OCI-LY1 (cell line): ENCODE measurements at regions not wholly inside any gene's neighbourhood (a gene's known extent, or its start where the extent isn't known, plus 50 kb on each side); places are given as distances from the start of the nearest gene placed in this dataset.

Source experiments
- H2AFZ ChIP-seq: fragments of 200-600 bp; sonication (generic), shearing (Covaris generic); 2 replicates; pipeline ENCODE4 v1.6.0; 2014; ENCODE audit warnings: antibody characterized with exemption, mild to moderate bottlenecking, low read length
- H3F3A ChIP-seq: fragments of 200-600 bp; sonication (generic), shearing (Covaris generic); 2 replicates; pipeline ENCODE4 v1.6.0; 2014; ENCODE audit warnings: mild to moderate bottlenecking, antibody characterized with exemption, low read length, moderate library complexity; ENCODE audit not compliant: insufficient read depth
- H3K27ac ChIP-seq: fragments of 200-600 bp; sonication (generic); 2 replicates; pipeline ENCODE4 v1.5.1; 2014; ENCODE audit warnings: low read length, mixed run types, mild to moderate bottlenecking, low read depth; ENCODE audit not compliant: poor library complexity, severe bottlenecking
- H3K27me3 ChIP-seq: fragments of 200-600 bp; sonication (generic); 2 replicates; pipeline ENCODE4 v1.6.0; 2014; ENCODE audit warnings: antibody characterized with exemption, mild to moderate bottlenecking, low read length, moderate library complexity; ENCODE audit not compliant: insufficient read depth
- H3K36me3 ChIP-seq: fragments of 200-600 bp; sonication (generic); 2 replicates; pipeline ENCODE4 v1.6.1; 2014; ENCODE audit warnings: mild to moderate bottlenecking, antibody characterized with exemption, low read length, moderate library complexity, mixed read lengths; ENCODE audit not compliant: insufficient read depth
- H3K4me1 ChIP-seq: fragments of 200-600 bp; sonication (generic); 2 replicates; pipeline ENCODE4 v1.5.1; 2014; ENCODE audit warnings: mild to moderate bottlenecking, low read length, moderate library complexity; ENCODE audit not compliant: insufficient read depth, severe bottlenecking
- H3K4me2 ChIP-seq: fragments of 200-600 bp; sonication (generic), shearing (Covaris generic); 2 replicates; pipeline ENCODE4 v1.6.1; 2014; ENCODE audit warnings: low read length
- H3K4me3 ChIP-seq: fragments of 200-600 bp; sonication (generic); 2 replicates; pipeline ENCODE4 v1.5.1; 2014; ENCODE audit warnings: low read length, low read depth, mild to moderate bottlenecking, mixed read lengths; ENCODE audit not compliant: poor library complexity, severe bottlenecking
- H3K79me2 ChIP-seq: fragments of 200-600 bp; shearing (Covaris generic); 2 replicates; pipeline ENCODE4 v1.6.1; 2016; ENCODE audit warnings: mixed run types, low read length, mixed read lengths; ENCODE audit not compliant: insufficient read depth
- H3K9ac ChIP-seq: fragments of 200-600 bp; sonication (generic), shearing (Covaris generic); 2 replicates; pipeline ENCODE4 v1.6.1; 2014; ENCODE audit warnings: mild to moderate bottlenecking, low read length, mixed read lengths
- H3K9me2 ChIP-seq: fragments of 200-600 bp; sonication (generic), shearing (Covaris generic); 2 replicates; pipeline ENCODE4 v1.6.1; 2014; ENCODE audit warnings: low read depth, mild to moderate bottlenecking, low read length, mixed read lengths
- H3K9me3 ChIP-seq: fragments of 200-600 bp; shearing (Covaris generic); 2 replicates; pipeline ENCODE4 v1.6.1; 2014; ENCODE audit warnings: low read length, mixed read lengths
- H4K20me1 ChIP-seq: fragments of 200-600 bp; sonication (generic), shearing (Covaris generic); 2 replicates; pipeline ENCODE4 v1.6.0; 2016; ENCODE audit warnings: mild to moderate bottlenecking, low read length; ENCODE audit not compliant: insufficient read depth
- EZH2 ChIP-seq: fragments of 200-600 bp; sonication (generic), shearing (Covaris generic); IDR thresholded peaks from 2 replicates; pipeline ENCODE4 v1.8.0; 2017; ENCODE audit warnings: borderline replicate concordance, mixed run types, mild to moderate bottlenecking, antibody characterized with exemption, low read length, moderate library complexity, mixed read lengths
- TF ChIP-seq, protein P1 (sequence below): fragments of 200-600 bp; sonication (generic), shearing (Covaris generic); IDR thresholded peaks from 2 replicates; pipeline ENCODE4 v1.5.1; 2017; ENCODE audit warnings: mild to moderate bottlenecking, antibody characterized with exemption, low read length, moderate library complexity, mixed read lengths

DNA sequence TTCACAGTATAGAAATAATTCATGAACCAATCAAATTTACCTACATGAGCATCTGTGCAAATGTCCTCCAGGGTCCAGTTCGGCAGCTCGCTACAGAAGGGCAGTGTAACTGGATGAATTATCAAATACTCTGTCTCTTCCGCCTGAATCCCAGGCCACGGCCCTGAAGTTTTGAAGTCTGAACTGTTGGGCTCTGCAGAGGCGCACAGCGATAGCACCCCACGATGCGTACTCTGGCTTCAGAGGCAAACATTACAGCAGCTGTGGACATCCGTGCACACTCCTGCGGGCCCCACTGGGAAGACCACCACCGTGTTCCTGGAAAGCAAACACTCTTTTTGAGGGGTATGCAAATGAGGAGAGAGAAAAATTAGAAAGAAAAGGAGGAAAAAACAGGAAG, 259.8 kb upstream of the TCERG1L start:
- TF ChIP-seq EZH2 = no peak
- TF ChIP-seq, protein P1, sequence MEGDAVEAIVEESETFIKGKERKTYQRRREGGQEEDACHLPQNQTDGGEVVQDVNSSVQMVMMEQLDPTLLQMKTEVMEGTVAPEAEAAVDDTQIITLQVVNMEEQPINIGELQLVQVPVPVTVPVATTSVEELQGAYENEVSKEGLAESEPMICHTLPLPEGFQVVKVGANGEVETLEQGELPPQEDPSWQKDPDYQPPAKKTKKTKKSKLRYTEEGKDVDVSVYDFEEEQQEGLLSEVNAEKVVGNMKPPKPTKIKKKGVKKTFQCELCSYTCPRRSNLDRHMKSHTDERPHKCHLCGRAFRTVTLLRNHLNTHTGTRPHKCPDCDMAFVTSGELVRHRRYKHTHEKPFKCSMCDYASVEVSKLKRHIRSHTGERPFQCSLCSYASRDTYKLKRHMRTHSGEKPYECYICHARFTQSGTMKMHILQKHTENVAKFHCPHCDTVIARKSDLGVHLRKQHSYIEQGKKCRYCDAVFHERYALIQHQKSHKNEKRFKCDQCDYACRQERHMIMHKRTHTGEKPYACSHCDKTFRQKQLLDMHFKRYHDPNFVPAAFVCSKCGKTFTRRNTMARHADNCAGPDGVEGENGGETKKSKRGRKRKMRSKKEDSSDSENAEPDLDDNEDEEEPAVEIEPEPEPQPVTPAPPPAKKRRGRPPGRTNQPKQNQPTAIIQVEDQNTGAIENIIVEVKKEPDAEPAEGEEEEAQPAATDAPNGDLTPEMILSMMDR = no peak
- Histone ChIP-seq H3K4me1 (no peaks in the 10 kb centered on the region), H3K9me2 (no peaks in the 10 kb centered on the region), H3K4me2 (no peak overlapping the region), H2AFZ (no peak overlapping the region), H3K27ac (no peak overlapping the region), H3K9ac (no peak overlapping the region), H3K79me2 (no peaks in the 10 kb centered on the region), H4K20me1 (no peaks in the 10 kb centered on the region), H3K9me3 (no peaks in the 10 kb centered on the region), H3K27me3 (no peaks in the 10 kb centered on the region; the same call in 1 of the 2 replicates), H3K36me3 (no peaks in the 10 kb centered on the region), H3K4me3 (no peak overlapping the region), H3F3A (no peaks in the 10 kb centered on the region)

DNA sequence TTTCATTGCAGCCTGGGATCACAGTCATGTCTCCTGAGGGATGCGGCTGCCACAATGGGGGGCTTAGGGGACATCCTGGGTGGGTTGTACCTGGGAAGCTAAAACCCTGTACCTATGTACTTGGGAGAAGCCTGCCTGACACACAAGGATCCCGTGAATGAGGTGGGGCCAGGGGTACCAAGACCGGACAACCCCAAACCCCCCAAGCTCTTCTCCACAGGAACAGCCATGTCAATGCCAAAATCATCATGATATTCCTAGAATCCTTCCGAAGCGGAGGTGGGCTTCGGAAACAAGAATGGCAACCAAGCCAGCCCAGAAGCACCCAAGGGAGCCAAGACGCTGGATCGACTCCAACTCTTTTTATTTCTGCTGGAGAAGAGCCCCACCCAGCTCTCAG, 260.3 kb upstream of the TCERG1L start:
- Histone ChIP-seq H3K27me3 (no peaks in the 10 kb centered on the region; the same call in 1 of the 2 replicates), H3K79me2 (no peaks in the 10 kb centered on the region), H3K9ac (no peak overlapping the region), H3K4me3 (no peak overlapping the region), H3K9me3 (no peaks in the 10 kb centered on the region), H3K4me1 (no peaks in the 10 kb centered on the region), H2AFZ (no peak overlapping the region), H3K4me2 (no peak overlapping the region), H4K20me1 (no peaks in the 10 kb centered on the region), H3K36me3 (no peaks in the 10 kb centered on the region), H3K27ac (no peak overlapping the region), H3F3A (no peaks in the 10 kb centered on the region), H3K9me2 (no peaks in the 10 kb centered on the region)
- no peak for TF ChIP-seq EZH2
- TF ChIP-seq, protein P1 = no peak

DNA sequence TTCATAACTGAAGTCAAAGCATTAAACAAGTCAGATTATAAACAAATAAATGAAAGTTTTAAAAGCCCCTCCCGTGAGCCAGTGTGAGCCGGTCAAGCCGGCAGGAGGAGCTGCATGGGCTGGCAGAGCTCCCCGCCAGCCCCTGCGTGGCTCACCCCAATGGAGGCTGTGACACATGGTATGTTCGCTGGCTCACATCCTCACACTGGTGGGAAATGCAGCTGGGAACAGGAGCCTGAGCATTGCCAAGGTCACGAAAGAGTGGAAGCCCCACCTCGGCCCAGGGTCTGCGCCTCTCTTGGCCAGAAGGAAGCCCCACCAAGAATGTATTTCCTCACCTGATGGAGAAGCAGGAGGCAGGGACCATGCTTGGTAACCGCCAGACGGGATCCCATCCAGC, 261.7 kb upstream of the TCERG1L start:
- H4K20me1 ChIP-seq = no peaks in the 10 kb centered on the region
- H3K9me3 ChIP-seq = no peaks in the 10 kb centered on the region
- no peaks in the 10 kb centered on the region for H3K4me1 ChIP-seq
- no peak overlapping the region for H3K9ac ChIP-seq
- H3K27ac ChIP-seq = no peak overlapping the region
- H3F3A ChIP-seq = no peaks in the 10 kb centered on the region
- H3K79me2 ChIP-seq = no peaks in the 10 kb centered on the region
- no peak overlapping the region for H2AFZ ChIP-seq
- no peaks in the 10 kb centered on the region for H3K9me2 ChIP-seq
- no peaks in the 10 kb centered on the region for H3K36me3 ChIP-seq
- no peaks in the 10 kb centered on the region; the same call in 1 of the 2 replicates for H3K27me3 ChIP-seq
- no peak overlapping the region for H3K4me3 ChIP-seq
- H3K4me2 ChIP-seq = no peak overlapping the region
- TF ChIP-seq, protein P1 = no peak
- no peak for TF ChIP-seq EZH2
